Stimulated activated naive CD4-positive, alpha-beta T cell (primary cell): ENCODE measurements at regions not wholly inside any gene's neighbourhood (a gene's known extent, or its start where the extent isn't known, plus 50 kb on each side); places are given as distances from the start of the nearest gene placed in this dataset.

Source experiments
- DNase-seq, 6 experiments: peaks; one replicate each; lab custom pipeline; 2025; lab: John Stamatoyannopoulos, UW

- DNase-seq, result no peak
Observed at GRCh38 chr12:93177208-93178153, 200.2 kb upstream of the NUDT4 start.

GRCh38 chr12:93178154-93178878, 199.4 kb upstream of the NUDT4 start:
- DNase-seq, result no peak

DNA sequence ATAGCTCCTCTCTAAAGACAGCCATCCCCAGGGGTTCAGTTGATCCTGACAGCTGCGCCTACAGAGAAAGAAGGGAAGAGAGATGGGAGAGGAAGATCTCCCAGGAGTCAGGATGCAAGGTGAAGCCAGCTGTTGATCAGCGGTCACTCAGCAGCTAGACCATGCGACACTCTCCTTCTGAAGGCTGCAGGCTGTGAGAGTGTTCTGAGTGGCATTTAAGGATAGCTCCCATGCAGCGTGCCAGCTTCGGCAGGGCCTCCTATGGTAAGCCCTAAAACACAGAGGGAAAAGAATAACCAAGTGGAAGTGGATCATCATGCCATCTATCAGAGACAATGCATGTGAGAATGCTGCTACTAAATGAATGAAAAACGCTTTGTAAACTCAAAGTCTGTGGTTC, 197.9 kb upstream of the NUDT4 start:
- DNase-seq, result no peak

DNA sequence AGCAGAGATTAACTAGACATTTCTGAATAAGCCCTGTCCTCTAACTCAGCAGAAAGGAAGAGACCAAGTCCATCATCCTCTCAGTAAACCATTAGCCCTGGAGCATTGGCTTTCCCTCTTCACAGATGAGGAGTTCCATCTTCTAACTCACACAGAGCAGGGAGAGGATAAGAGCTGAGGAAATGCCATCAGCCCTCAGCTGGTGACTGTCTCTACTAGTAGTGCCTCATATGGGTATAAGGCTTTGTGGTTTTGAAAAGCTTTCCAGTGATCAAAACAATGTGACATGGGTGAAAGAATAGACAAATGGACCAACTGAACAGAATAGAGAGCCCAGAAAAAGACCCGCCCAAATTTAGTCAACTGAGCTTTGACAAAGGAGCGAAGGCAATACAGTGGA, 197.2 kb upstream of the NUDT4 start:
- DNase-seq, result no peak

DNA sequence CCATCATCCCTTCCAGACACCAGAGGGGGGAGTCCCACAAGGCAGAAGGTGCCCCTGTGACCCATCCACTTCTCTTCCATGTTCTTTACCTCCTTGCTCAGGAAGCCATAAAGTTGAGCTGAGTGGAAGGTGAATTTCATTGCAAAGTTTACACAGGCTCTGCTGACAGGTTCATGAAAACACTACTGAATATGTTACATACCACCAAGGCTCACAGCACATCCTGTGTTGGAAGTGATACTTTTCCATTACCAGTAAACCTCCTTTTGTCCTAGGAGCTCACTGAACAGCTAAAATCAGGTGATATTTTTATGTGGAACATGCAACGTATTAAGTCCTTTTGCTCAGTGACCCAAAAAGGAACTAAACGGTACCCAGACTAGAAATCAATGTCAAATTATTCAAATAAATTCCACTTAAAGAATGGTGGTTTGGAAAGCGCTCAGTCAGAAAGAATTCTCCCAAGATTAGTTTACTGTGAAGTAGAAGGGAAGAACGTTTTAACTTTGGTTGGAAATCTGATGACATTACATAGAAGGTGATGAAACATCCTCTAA, 196.2 kb upstream of the NUDT4 start:
- no peak for DNase-seq

- DNase-seq, result peak in 3 of 6 experiments; percentile 13 to 43 (median 19)
Observed at GRCh38 chr12:93183940-93184671, 193.6 kb upstream of the NUDT4 start.

GRCh38 chr12:93184672-93185368, 192.9 kb upstream of the NUDT4 start:
- no peak for DNase-seq

DNA sequence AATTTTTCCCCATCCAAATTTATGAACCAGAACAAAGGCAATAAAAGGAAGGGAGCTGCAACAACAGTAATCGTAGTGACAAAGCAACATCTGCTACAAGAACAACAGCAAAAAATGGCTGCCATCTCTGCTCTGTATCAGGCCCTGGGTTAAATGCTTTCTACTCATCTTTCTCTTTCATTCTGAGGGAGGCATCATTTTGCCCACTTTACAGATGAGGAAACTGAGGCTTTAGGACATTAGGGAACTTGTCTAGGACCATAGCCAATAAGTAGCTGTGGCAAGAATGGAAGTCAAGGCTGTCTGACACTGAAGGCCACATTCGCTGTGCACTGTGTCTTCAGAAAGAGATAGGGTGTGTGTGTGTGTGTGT, 192.4 kb upstream of the NUDT4 start:
- no peak for DNase-seq

- no peak for DNase-seq
Observed at GRCh38 chr12:93186131-93186530, 191.6 kb upstream of the NUDT4 start.

DNA sequence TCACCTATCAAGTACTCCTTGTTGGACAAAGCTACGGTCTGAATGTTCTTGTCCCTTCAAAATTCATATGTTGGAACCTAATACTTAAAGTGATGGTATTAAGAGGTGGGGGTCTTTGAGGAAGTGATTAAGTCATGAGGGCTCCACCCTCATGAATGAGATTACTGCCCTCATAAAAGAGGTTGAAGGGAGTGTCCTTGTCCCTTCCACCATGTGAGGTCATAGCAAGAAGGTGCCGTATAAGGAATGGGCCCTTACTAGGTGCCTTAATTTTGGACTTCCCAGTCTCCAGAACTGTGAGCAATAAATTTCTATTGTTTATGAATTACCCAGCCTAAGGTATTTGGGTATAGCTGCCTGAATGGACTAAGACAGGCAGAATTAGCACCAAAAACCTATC, 191.1 kb upstream of the NUDT4 start:
- no peak for DNase-seq

GRCh38 chr12:93191423-93191822, 186.3 kb upstream of the NUDT4 start:
- no peak for DNase-seq

GRCh38 chr12:93191956-93192355, 185.8 kb upstream of the NUDT4 start:
- no peak for DNase-seq

DNA sequence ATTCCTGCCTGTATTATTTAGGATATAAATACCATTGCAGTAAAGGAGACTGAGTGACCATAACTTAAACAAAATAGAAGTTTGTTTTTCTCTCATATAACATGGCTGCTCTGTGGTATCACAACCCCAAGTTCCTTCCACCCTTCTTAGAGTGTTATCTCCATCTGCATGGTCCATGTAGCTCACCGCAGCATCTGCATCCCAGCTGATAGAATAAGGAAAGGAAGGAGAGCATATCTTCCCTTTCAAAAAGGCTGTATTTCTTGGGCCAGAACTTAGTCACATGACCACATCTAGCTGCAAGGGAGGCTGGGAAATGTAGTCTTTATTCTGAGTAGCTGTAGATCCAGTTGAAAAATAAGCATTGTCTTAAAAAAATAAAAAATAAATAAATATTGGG, 184.8 kb upstream of the NUDT4 start:
- no peak for DNase-seq

- DNase-seq, result no peak
Observed at GRCh38 chr12:93195511-93195910, 182.2 kb upstream of the NUDT4 start.

GRCh38 chr12:93197067-93197593, 180.6 kb upstream of the NUDT4 start:
- DNase-seq, result no peak

DNA sequence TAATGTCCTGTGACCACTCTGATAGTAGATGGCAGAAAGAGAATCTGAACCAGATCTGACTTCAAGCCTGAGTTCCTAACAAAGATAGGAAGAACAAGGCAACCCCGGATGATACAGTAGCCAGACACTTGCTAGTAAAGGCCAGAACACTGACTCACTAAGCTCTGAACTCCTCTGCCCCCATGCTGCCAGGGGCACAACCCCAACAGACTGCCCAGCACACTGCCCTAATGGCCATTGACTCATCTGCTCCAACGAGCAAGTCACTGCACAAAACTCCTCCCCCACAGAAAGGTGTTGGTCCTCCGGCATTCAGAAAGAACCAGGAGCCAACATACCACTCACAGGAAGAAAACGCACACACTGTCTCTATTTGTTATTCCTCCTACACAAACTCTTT, 179.6 kb upstream of the NUDT4 start:
- no peak for DNase-seq

- no peak for DNase-seq
Observed at GRCh38 chr12:93199831-93200236, 177.9 kb upstream of the NUDT4 start.

DNA sequence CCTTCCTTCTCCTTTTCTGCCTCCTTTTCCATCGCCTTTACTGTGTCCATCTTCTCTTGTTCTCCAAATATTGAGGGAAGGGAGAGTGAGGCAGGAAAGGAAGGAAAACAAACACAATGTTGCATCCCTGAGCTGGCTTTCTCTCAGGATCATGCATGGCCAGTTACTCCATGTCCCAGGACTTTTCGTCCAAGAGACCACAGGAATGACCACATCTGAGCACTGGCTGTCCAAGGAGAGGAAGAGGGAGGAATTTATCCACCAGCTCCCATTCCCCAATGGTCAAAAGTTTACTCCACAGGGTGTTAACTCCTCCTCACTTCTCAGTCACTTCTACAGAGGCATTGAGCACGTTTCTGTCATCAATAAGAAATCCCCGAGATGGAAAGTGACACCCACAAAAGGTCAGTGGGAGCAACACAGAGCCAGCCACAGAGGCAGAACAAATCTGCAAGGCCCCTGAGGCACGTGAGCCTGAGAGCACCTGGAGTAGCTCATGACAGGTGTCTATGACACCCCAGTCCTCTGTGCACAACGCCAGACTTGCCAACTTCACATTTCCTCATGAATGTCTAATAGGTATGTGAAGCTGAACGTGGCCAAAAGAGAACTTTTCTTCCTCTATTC, 177.3 kb upstream of the NUDT4 start:
- DNase-seq, result no peak

DNA sequence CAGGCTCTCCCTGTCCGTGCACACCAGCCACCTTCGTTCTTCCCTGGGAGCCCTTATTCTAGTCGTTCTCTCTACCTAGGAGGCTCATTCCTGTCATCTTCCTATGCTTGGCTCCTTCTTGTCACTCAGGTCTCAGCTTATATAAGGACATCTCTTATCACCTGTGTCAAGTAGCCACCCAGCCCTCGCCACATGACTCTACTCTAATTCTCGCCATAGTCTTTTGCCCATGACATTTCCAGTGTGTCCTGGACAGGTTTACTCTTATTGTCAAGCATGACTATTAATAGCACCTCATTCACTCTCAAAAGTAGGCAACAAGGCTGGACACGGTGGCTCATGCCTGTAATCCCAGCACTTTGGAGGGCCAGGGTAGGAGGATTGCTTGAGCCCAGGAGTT, 175.7 kb upstream of the NUDT4 start:
- no peak for DNase-seq

DNA sequence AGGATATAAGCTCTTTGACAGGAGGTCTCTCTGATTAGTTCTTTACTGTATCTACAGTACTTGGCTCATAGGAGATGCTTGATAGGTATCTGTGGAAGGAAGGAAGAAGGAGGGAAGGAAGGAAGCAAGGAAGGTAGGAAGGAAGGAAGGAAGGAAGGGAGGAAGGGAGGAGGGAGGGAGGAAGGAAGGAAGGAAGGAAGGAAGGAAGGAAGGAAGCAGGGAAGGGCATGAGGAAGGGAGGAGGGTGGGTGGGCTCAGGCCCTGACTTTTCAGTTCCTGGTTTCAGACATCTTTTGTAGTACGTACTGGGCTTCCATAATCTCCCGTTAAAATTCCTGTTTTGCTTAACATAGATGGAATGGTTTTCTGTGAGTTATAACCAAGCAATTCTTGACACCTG, 175.0 kb upstream of the NUDT4 start:
- no peak for DNase-seq

- DNase-seq, result no peak
Observed at GRCh38 chr12:93203361-93203760, 174.4 kb upstream of the NUDT4 start.
